ENCODE measurements at regions not wholly inside any gene's neighbourhood (a gene's known extent, or its start where the extent isn't known, plus 50 kb on each side); places are given as distances from the start of the nearest gene placed in this dataset.
"Not testable (repeated sequence)": the region's sequence is repeated elsewhere in the genome, so short reads cannot be mapped to it uniquely, and the experiment has no call there.

DNA sequence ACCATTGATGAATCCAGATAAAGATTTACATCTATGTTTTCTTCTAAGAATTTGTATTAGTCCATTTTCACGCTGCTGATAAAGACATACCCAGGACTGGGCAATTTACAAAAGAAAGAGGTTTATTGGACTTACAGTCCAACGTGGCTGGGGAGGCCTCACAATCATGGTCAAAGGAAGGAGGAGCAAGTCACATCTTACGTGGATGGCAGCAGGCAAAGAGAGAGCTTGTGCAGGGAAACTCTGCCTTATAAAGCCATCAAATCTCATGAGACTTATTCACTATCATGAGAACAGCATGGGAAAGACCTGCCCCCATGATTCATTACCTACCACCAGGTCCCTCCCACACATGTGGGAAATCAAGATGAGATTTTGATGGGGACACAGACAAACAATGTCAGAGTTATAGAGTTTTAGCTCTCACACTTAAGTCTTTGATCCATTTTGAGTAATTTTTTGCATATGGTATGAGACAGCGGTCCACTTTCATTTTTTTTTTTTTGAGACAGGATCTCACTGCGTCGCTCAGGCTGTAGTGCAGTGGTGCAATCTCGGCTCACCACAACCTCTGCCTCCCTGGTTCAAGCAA is 53.5 kb upstream of the JADE2 start:
- DNase-seq (ENCODE audit: low spot score), result not testable (repeated sequence)

- no peak for DNase-seq (ENCODE audit: low spot score)
Observed at GRCh38 chr5:134468921-134469400, 56.5 kb upstream of the JADE2 start.

- DNase-seq (ENCODE audit: low spot score), result no peak
Observed at GRCh38 chr5:134467231-134467630, 55.5 kb upstream of the CDKN2AIPNL start.

- DNase-seq (ENCODE audit: low spot score), result peak; percentile 27
Observed at GRCh38 chr5:134466241-134467069, 54.8 kb upstream of the CDKN2AIPNL start.

DNA sequence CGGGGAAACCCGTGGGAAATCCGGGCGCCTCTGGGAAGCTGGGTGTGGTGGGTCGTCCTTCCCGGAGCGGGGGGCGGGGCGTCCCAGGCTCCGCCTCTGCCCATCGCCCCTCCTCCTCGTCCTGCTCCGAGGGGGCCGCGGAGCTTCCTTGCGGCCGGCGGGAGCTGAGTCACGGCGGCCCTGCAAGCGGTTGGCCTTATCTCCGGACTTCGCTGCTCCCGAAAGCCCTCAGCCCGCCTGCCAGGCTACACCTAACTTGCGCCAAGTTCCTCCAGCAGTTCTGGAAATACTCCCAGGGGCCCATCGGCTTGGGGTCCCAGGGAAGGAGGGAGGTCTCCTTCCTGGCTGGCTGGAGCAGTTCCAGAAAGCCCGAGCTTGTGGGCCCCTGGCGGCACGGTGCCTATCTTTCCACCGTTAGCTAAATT is 54.1 kb upstream of the CDKN2AIPNL start:
- peak; percentile 78 for DNase-seq (ENCODE audit: low spot score)

GRCh38 chr5:134464988-134465815 is 53.5 kb upstream of the CDKN2AIPNL start:
- DNase-seq (ENCODE audit: low spot score), result no peak

- DNase-seq (ENCODE audit: low spot score), result no peak
Observed at GRCh38 chr5:134463991-134464760, 52.5 kb upstream of the CDKN2AIPNL start.

GRCh38 chr5:134463176-134463720 is 51.6 kb upstream of the CDKN2AIPNL start:
- no peak for DNase-seq (ENCODE audit: low spot score)

GRCh38 chr5:134462761-134463160 is 51.1 kb upstream of the CDKN2AIPNL start:
- no peak for DNase-seq (ENCODE audit: low spot score)

DNA sequence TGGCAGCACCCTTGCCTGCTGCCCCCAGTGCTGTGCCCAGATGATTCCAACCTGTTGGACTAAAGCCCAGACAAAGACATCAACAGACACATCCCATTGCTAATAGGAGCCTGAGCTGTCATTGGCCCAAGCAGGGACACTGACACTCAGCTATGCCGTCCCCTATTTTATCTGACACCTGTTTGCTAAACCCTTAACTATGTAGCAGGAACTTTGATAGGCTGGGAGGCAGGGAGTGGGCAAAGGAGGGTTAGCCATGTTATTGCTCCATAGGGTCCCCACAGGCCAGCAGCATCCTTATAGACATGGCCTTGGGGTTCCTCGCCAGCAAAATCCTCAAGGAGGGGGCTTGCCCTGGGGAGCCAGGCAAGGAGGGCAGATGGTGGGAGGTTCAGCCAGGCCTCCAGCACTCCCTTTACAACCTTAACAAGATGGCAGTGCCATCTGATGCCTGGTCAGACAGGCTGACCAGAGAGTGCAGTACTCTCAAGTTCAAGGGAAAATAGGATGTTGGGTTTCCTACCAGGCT is 50.4 kb upstream of the CDKN2AIPNL start:
- DNase-seq (ENCODE audit: low spot score), result no peak
